ENCODE measurements at regions not wholly inside any gene's neighbourhood (a gene's known extent, or its start where the extent isn't known, plus 50 kb on each side); places are given as distances from the start of the nearest gene placed in this dataset.
A peak's percentile ranks its signal among the peaks of the same experiment; 100 is the strongest.
"Not testable (repeated sequence)": the region's sequence is repeated elsewhere in the genome, so short reads cannot be mapped to it uniquely, and the experiment has no call there.

- Mint-ChIP-seq H3K36me3 (no peaks in the 10 kb centered on the region), H3K4me1 (peaks cover 19 to 36% of the 10 kb centered on the region in 2 donors), H3K4me3 (no peak overlapping the region), H3K27ac (no peak overlapping the region), H3K9me3 (peaks cover 0 to under 1% of the 10 kb centered on the region in 2 donors), H3K27me3 (no peaks in the 10 kb centered on the region)
- ATAC-seq (replicated peaks) (no peak), DNase-seq (no peak)
Measured at GRCh38 chr5:54803471-54804011, 181.9 kb downstream of the ESM1 start.

- Mint-ChIP-seq H3K27me3 (no peaks in the 10 kb centered on the region), H3K27ac (no peak overlapping the region)
Measured at GRCh38 chr5:54799645-54800044, 185.7 kb downstream of the ESM1 start.

GRCh38 chr5:54795777-54796176 is 189.6 kb downstream of the ESM1 start:
- no peaks in the 10 kb centered on the region for H3K27me3 Mint-ChIP-seq
- H3K9me3 Mint-ChIP-seq: peaks cover 2 to 9% of the 10 kb centered on the region in 2 donors
- peaks cover 38 to 60% of the 10 kb centered on the region in 2 donors for H3K4me1 Mint-ChIP-seq
- H3K27ac Mint-ChIP-seq: no peak overlapping the region
- DNase-seq: no peak
- ATAC-seq (replicated peaks): no peak
- H3K4me3 Mint-ChIP-seq: no peak overlapping the region
- H3K36me3 Mint-ChIP-seq: peaks cover 0 to 7% of the 10 kb centered on the region in 2 donors

More at GRCh38 chr5:54799645-54800044, 185.7 kb downstream of the ESM1 start:
- ATAC-seq (replicated peaks) (peak; percentile 92 to 96), DNase-seq (no peak)
- Mint-ChIP-seq H3K9me3 (no peaks in the 10 kb centered on the region), H3K4me1 (peaks cover 26 to 48% of the 10 kb centered on the region in 2 donors), H3K36me3 (no peaks in the 10 kb centered on the region), H3K4me3 (no peak overlapping the region)

GRCh38 chr5:54795284-54795683 is 190.1 kb downstream of the ESM1 start:
- peaks cover 34 to 60% of the 10 kb centered on the region in 2 donors for H3K4me1 Mint-ChIP-seq
- no peak overlapping the region for H3K4me3 Mint-ChIP-seq
- H3K36me3 Mint-ChIP-seq: peaks cover 3 to 7% of the 10 kb centered on the region in 2 donors
- H3K27me3 Mint-ChIP-seq: no peaks in the 10 kb centered on the region
- peaks cover 3 to 9% of the 10 kb centered on the region in 2 donors for H3K9me3 Mint-ChIP-seq
- H3K27ac Mint-ChIP-seq: no peak overlapping the region
- DNase-seq (no peak), ATAC-seq (replicated peaks) (no peak)

- no peaks in the 10 kb centered on the region for H3K27me3 Mint-ChIP-seq
- peak; percentile 90 to 91 for ATAC-seq (replicated peaks)
- H3K9me3 Mint-ChIP-seq: peaks cover 3 to 9% of the 10 kb centered on the region in 2 donors
- H3K36me3 Mint-ChIP-seq: peaks cover 3 to 7% of the 10 kb centered on the region in 2 donors
- H3K27ac Mint-ChIP-seq: peak overlapping the region; percentile 99
- H3K4me3 Mint-ChIP-seq: peak overlapping the region; percentile 65 to 72
- DNase-seq: peak; percentile 46
- H3K4me1 Mint-ChIP-seq: peaks cover 31 to 54% of the 10 kb centered on the region in 2 donors
Measured at GRCh38 chr5:54794135-54794975, 191.0 kb downstream of the ESM1 start.

GRCh38 chr5:54793468-54794134 is 191.8 kb downstream of the ESM1 start:
- ATAC-seq (replicated peaks) (peak; percentile 88 to 89), DNase-seq (peak; percentile 46)
- Mint-ChIP-seq H3K4me3 (peak overlapping the region; percentile 65 to 72), H3K36me3 (peaks cover 3 to 7% of the 10 kb centered on the region in 2 donors), H3K4me1 (peaks cover 31 to 54% of the 10 kb centered on the region in 2 donors), H3K27me3 (no peaks in the 10 kb centered on the region), H3K27ac (peak overlapping the region; percentile 99), H3K9me3 (peaks cover 3 to 9% of the 10 kb centered on the region in 2 donors)

- ATAC-seq (replicated peaks) (peak; percentile 58 to 64), DNase-seq (no peak)
- peak overlapping the region; percentile 19 to 36 for H3K4me3 Mint-ChIP-seq
- peaks cover 3 to 7% of the 10 kb centered on the region in 2 donors for H3K36me3 Mint-ChIP-seq
- H3K27me3 Mint-ChIP-seq: no peaks in the 10 kb centered on the region
- peaks cover 3 to 9% of the 10 kb centered on the region in 2 donors for H3K9me3 Mint-ChIP-seq
- peaks cover 31 to 54% of the 10 kb centered on the region in 2 donors for H3K4me1 Mint-ChIP-seq
- peak overlapping the region; percentile 99 for H3K27ac Mint-ChIP-seq
Measured at GRCh38 chr5:54792611-54793404, 192.6 kb downstream of the ESM1 start.

GRCh38 chr5:54787910-54788309 is 197.5 kb downstream of the ESM1 start:
- H3K4me3 Mint-ChIP-seq; DNase-seq; H3K27me3 Mint-ChIP-seq; H3K27ac Mint-ChIP-seq; H3K9me3 Mint-ChIP-seq; ATAC-seq (replicated peaks); H3K36me3 Mint-ChIP-seq: not testable (repeated sequence)
- H3K4me1 Mint-ChIP-seq: peaks cover 27 to 44% of the 10 kb centered on the region in 2 donors

- Mint-ChIP-seq H3K4me1 (peaks cover 24 to 43% of the 10 kb centered on the region in 2 donors), H3K27ac (peak overlapping the region; percentile 88), H3K36me3 (peaks cover 1 to 5% of the 10 kb centered on the region in 2 donors), H3K9me3 (peaks cover 3 to 13% of the 10 kb centered on the region in 2 donors), H3K27me3 (no peaks in the 10 kb centered on the region), H3K4me3 (peak overlapping the region; percentile 11 to 33)
- peak; percentile 77 for DNase-seq
- peak; percentile 98 for ATAC-seq (replicated peaks)
Measured at GRCh38 chr5:54785729-54786591, 199.4 kb downstream of the ESM1 start.

- H3K4me1 Mint-ChIP-seq: peaks cover 12 to 25% of the 10 kb centered on the region in 2 donors
- peaks cover 3 to 7% of the 10 kb centered on the region in 2 donors for H3K9me3 Mint-ChIP-seq
- DNase-seq (no peak), ATAC-seq (replicated peaks) (no peak)
- H3K36me3 Mint-ChIP-seq: peaks cover 0 to 2% of the 10 kb centered on the region in 2 donors
- H3K27me3 Mint-ChIP-seq: no peaks in the 10 kb centered on the region
- no peak overlapping the region for H3K4me3 Mint-ChIP-seq
- H3K27ac Mint-ChIP-seq: no peak overlapping the region
Measured at GRCh38 chr5:54778783-54779182, 206.6 kb downstream of the ESM1 start.

GRCh38 chr5:54775645-54776044 is 209.7 kb downstream of the ESM1 start:
- Mint-ChIP-seq H3K27me3 (no peaks in the 10 kb centered on the region), H3K4me1 (peaks cover 21 to 43% of the 10 kb centered on the region in 2 donors), H3K4me3 (no peak overlapping the region), H3K9me3 (no peaks in the 10 kb centered on the region), H3K36me3 (no peaks in the 10 kb centered on the region), H3K27ac (no peak overlapping the region)
- no peak for ATAC-seq (replicated peaks)
- no peak for DNase-seq

GRCh38 chr5:54774281-54775170 is 210.9 kb downstream of the ESM1 start:
- peak overlapping the region; percentile 85 for H3K27ac Mint-ChIP-seq
- DNase-seq (no peak), ATAC-seq (replicated peaks) (no peak)
- H3K4me1 Mint-ChIP-seq: peaks cover 26 to 51% of the 10 kb centered on the region in 2 donors
- no peaks in the 10 kb centered on the region for H3K27me3 Mint-ChIP-seq
- H3K4me3 Mint-ChIP-seq: no peak overlapping the region
- no peaks in the 10 kb centered on the region for H3K9me3 Mint-ChIP-seq
- no peaks in the 10 kb centered on the region for H3K36me3 Mint-ChIP-seq
